G401 (cell line): ENCODE measurements at regions not wholly inside any gene's neighbourhood (a gene's known extent, or its start where the extent isn't known, plus 50 kb on each side); places are given as distances from the start of the nearest gene placed in this dataset.
A peak's percentile ranks its signal among the peaks of the same experiment; 100 is the strongest.

ENCODE experiments used
- DNase-seq: peaks from one replicate; pipeline ENCODE4 v3.0.0-alpha.2; 2015; ENCODE audit warnings: low spot score
- in situ Hi-C: cut with HindIII; loops from 2 replicates; pipeline ENCODE4 v1.10.0; 2016; ENCODE audit warnings: low sequenced_read_pairs, mixed read lengths

GRCh38 chr2:88831792-88832248 is 140.3 kb downstream of the RPIA start:
- in situ Hi-C loops = no loop called here
- DNase-seq = peak; percentile 8

GRCh38 chr2:88832311-88832991 is 141.0 kb downstream of the RPIA start:
- DNase-seq = no peak
- in situ Hi-C loops = no loop called here

- DNase-seq = no peak
- in situ Hi-C loops = no loop called here
Observed at GRCh38 chr2:88832992-88833389, 141.5 kb downstream of the RPIA start.

- DNase-seq = no peak
- in situ Hi-C loops = no loop called here
Observed at GRCh38 chr2:88834376-88834775, 142.9 kb downstream of the RPIA start.

- no peak for DNase-seq
- in situ Hi-C loops = no loop called here
Observed at GRCh38 chr2:88834866-88835265, 143.4 kb downstream of the RPIA start.

- DNase-seq = no peak
- in situ Hi-C loops = no loop called here
Observed at GRCh38 chr2:88835726-88836125, 144.3 kb downstream of the RPIA start.

GRCh38 chr2:88836351-88836750 is 144.9 kb downstream of the RPIA start:
- DNase-seq = no peak
- in situ Hi-C loops = no loop called here

GRCh38 chr2:88837511-88838160 is 146.2 kb downstream of the RPIA start:
- in situ Hi-C loops = no loop called here
- no peak for DNase-seq

- in situ Hi-C loops = no loop called here
- DNase-seq = no peak
Observed at GRCh38 chr2:88838165-88838635, 146.7 kb downstream of the RPIA start.

GRCh38 chr2:88841224-88841929 is 149.9 kb downstream of the RPIA start:
- in situ Hi-C loops = no loop called here
- no peak for DNase-seq

- in situ Hi-C loops = no loop called here
- DNase-seq = no peak
Observed at GRCh38 chr2:88842656-88843460, 151.4 kb downstream of the RPIA start.

- in situ Hi-C loops = no loop called here
- DNase-seq = no peak
Observed at GRCh38 chr2:88843651-88844050, 152.2 kb downstream of the RPIA start.

- in situ Hi-C loops = no loop called here
Observed at GRCh38 chr2:88844960-88845359, 153.5 kb downstream of the RPIA start.

GRCh38 chr2:88845772-88846661 is 154.5 kb downstream of the RPIA start:
- in situ Hi-C loops = no loop called here
- DNase-seq = no peak

More at GRCh38 chr2:88844960-88845359, 153.5 kb downstream of the RPIA start:
- DNase-seq = no peak

GRCh38 chr2:88852753-88853402 is 161.4 kb downstream of the RPIA start:
- in situ Hi-C loops = no loop called here
- no peak for DNase-seq

- in situ Hi-C loops = no loop called here
- DNase-seq = no peak
Observed at GRCh38 chr2:88853403-88853790, 161.9 kb downstream of the RPIA start.

GRCh38 chr2:88854528-88854927 is 163.1 kb downstream of the RPIA start:
- in situ Hi-C loops = no loop called here
- DNase-seq = no peak
